Thyroid gland (tissue), 4 donors: ENCODE measurements at regions not wholly inside any gene's neighbourhood (a gene's known extent, or its start where the extent isn't known, plus 50 kb on each side); places are given as distances from the start of the nearest gene placed in this dataset.
A peak's percentile ranks its signal among the peaks of the same experiment; 100 is the strongest.

Experiments
- DNase-seq, 2 donors: peaks; one replicate each; pipeline ENCODE4 v3.0.0-alpha.2; 2019
- H3K27ac ChIP-seq, 3 donors: fragments of 200-600 bp; sonication (generic); 1 replicate in 2 of 3; 2 replicates in 1 of 3; pipeline ENCODE4 v1.5.1; 2016 to 2019; ENCODE audit warnings: mild to moderate bottlenecking in 1 of 3, moderate library complexity in 1 of 3
- H3K27me3 ChIP-seq: fragments of 200-600 bp; sonication (generic); one replicate; pipeline ENCODE4 v1.5.1; 2019
- H3K36me3 ChIP-seq, 2 donors: fragments of 200-600 bp; sonication (generic); one replicate each; pipeline ENCODE4 v1.5.1; 2016 to 2019
- H3K4me1 ChIP-seq, 2 donors: fragments of 200-600 bp; sonication (generic); one replicate each; pipeline ENCODE4 v1.5.1; 2017 to 2019
- H3K4me3 ChIP-seq, 3 donors: fragments of 200-600 bp; sonication (generic); replicated peaks in 1 of 3; 1 replicate in 2 of 3; 2 replicates in 1 of 3; pipeline ENCODE4 v1.5.1; 2016; ENCODE audit warnings: mild to moderate bottlenecking in 1 of 3
- H3K9me3 ChIP-seq: fragments of 200-600 bp; sonication (generic); one replicate; pipeline ENCODE4 v1.5.1; 2017
- POLR2A ChIP-seq, 2 donors: fragments of 450-650 bp; IDR thresholded peaks; one replicate each; pipeline ENCODE4 v1.6.1; 2017; ENCODE audit warnings: antibody characterized with exemption in 2 of 2, mild to moderate bottlenecking in 2 of 2, moderate library complexity in 1 of 2
- WGBS, 2 donors: methylation state at CpG; one replicate each; pipeline ENCODE4 v1.1.5; 2017; 5-methylcytosine and 5-hydroxymethylcytosine counted together
- intact Hi-C: fragments of 100-400 bp; cut with DNase I; formaldehyde crosslinking; loops from one replicate; pipeline ENCODE4 v1.15.1; 2023
- TF ChIP-seq, protein P1 (sequence below), 6 experiments: fragments of 200-600 bp in 3 of 6; fragments of 450-650 bp in 3 of 6; sonication (generic) in 3 of 6; IDR thresholded peaks; one replicate each; pipeline ENCODE4 v1.5.1; 2016 to 2019; ENCODE audit warnings: antibody characterized with exemption in 6 of 6, mild to moderate bottlenecking in 2 of 6, inconsistent platforms in 1 of 6, moderate library complexity in 1 of 6

DNA sequence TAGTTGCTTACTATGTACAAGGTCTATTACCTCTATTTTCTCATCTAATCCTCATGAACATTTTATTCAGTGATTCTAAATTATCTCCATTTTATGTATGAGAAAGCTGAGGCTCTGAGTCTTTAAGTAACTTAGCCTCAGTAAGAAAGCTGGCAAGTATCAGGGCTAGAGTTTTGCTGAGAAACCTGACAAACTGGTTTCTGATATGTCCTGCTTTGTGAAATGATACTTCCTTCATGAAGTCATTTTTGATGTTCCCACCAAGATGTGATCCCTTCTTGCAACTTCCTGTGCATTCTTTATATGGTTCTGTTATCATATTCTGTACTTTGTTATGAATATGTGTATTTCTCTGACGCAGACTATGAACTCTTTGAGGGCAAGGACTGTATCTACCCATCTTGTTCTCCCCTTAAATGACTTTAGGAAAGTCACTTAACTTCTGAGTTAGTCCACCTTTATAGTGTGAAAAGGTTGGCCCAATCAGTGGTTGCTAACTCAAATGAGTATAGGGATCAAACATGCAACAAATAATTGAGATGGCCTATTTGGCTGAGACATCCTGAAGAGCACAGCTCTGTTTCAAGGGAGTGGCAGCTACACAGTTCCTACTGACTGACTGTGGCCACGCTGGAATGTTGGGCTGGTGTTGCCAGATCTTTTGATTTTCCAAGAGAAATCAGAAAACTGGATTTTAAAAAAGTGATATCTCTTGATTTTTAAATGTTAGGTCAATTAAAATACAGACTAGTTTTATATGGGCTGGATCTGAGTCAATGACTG lies 127.9 kb upstream of the AMOT start:
- Histone ChIP-seq H3K27ac (no peak overlapping the region), H3K36me3 (no peaks in the 10 kb centered on the region), H3K4me3 (no peak overlapping the region), H3K4me1 (no peaks in the 10 kb centered on the region), H3K9me3 (no peaks in the 10 kb centered on the region), H3K27me3 (no peaks in the 10 kb centered on the region)
- no peak for TF ChIP-seq POLR2A (IDR thresholded peaks at IDR 0.05)
- TF ChIP-seq, protein P1, sequence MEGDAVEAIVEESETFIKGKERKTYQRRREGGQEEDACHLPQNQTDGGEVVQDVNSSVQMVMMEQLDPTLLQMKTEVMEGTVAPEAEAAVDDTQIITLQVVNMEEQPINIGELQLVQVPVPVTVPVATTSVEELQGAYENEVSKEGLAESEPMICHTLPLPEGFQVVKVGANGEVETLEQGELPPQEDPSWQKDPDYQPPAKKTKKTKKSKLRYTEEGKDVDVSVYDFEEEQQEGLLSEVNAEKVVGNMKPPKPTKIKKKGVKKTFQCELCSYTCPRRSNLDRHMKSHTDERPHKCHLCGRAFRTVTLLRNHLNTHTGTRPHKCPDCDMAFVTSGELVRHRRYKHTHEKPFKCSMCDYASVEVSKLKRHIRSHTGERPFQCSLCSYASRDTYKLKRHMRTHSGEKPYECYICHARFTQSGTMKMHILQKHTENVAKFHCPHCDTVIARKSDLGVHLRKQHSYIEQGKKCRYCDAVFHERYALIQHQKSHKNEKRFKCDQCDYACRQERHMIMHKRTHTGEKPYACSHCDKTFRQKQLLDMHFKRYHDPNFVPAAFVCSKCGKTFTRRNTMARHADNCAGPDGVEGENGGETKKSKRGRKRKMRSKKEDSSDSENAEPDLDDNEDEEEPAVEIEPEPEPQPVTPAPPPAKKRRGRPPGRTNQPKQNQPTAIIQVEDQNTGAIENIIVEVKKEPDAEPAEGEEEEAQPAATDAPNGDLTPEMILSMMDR (IDR thresholded peaks at IDR 0.05), result no peak
- intact Hi-C loops, result no loop called here
- 74 to 83% methylated on average over 2 of the region's 2 CpGs for WGBS, 2 donors
- DNase-seq, result peak in 1 of 2 donors; percentile 8

DNA sequence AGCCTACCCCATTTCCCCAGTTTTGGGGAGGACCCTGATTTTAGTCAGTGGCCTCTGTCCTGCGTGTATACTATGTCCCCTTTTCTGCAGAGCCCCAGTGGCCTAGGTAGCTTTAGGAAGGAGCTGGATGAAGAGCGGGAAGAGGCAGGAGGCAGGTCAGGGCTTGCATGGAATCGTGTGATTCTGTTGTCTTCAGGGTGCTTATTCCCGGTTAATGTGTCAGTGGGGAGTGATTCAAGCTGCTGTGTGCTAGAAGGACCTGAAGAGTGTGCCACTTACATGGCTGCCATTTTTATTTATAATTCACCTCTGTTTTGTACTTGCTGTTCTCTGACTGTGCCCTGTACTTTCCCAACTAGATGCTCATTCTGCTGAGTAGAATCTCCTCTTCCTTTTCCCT lies 127.3 kb upstream of the AMOT start:
- no peak overlapping the region for H3K4me3 ChIP-seq
- TF ChIP-seq POLR2A (IDR thresholded peaks at IDR 0.05), result no peak
- TF ChIP-seq, protein P1 (IDR thresholded peaks at IDR 0.05), result no peak
- H3K27ac ChIP-seq, result no peak overlapping the region
- intact Hi-C loops, result no loop called here
- no peaks in the 10 kb centered on the region for H3K27me3 ChIP-seq
- DNase-seq, result no peak
- H3K36me3 ChIP-seq, result no peaks in the 10 kb centered on the region
- H3K4me1 ChIP-seq, result no peaks in the 10 kb centered on the region
- WGBS, 2 donors, result 91 to 100% methylated on average over 4 of the region's 4 CpGs
- H3K9me3 ChIP-seq, result no peaks in the 10 kb centered on the region

DNA sequence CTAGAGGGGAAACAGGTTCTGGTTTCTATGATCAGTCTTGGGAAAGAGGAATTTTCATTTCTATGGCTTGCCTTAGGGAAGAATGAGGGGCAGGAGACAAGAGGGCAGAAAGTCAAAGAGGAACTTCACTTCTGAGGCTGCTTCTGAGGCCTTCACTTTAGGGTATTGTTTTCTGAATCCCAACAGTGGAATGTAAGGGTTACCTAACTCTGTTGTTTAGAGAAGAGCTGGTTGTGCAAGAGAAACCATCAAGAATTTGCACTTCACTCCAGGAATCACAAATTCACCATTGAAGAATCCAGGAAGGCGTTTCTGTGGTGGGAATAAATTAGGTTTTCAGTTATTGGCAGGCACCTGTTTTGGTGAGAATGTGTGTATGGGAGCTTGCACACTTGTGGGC lies 126.7 kb upstream of the AMOT start:
- TF ChIP-seq, protein P1 (IDR thresholded peaks at IDR 0.05), result no peak
- TF ChIP-seq POLR2A (IDR thresholded peaks at IDR 0.05), result no peak
- Histone ChIP-seq H3K36me3 (no peaks in the 10 kb centered on the region), H3K4me3 (no peak overlapping the region), H3K27ac (no peak overlapping the region), H3K4me1 (no peaks in the 10 kb centered on the region), H3K9me3 (no peaks in the 10 kb centered on the region), H3K27me3 (no peaks in the 10 kb centered on the region)
- intact Hi-C loops, result no loop called here
- DNase-seq, result no peak
- 33% methylated on average over 1 of the region's 1 CpG; no CpG with 5 or more reads in 1 of the 2 donors for WGBS, 2 donors

DNA sequence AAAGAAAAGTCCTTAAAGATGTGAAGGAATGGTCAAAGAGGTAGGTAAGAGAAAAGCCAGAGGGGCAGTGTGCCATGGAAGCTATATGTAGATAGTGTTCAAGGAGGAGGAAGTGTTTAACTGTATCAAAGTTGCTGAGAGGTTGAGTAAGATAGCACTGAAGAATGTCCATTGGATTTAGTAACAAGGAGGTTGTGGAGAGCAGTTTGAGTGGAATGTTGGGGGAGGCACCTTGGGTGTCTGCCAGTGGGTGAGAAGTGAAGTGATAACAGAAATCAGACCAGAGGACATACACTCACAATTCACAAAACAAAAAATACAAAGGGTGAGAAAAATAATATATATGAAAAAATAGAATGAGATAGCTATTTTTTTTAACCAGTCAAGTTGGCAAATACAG lies 121.3 kb upstream of the AMOT start:
- no peaks in the 10 kb centered on the region for H3K9me3 ChIP-seq
- intact Hi-C loops, result no loop called here
- H3K27me3 ChIP-seq, result no peaks in the 10 kb centered on the region
- no peaks in the 10 kb centered on the region for H3K36me3 ChIP-seq
- no peak overlapping the region for H3K4me3 ChIP-seq
- DNase-seq, result peak; percentile 33 to 47
- H3K4me1 ChIP-seq, result no peaks in the 10 kb centered on the region
- TF ChIP-seq POLR2A (IDR thresholded peaks at IDR 0.05), result no peak
- TF ChIP-seq, protein P1 (IDR thresholded peaks at IDR 0.05), result no peak
- H3K27ac ChIP-seq, result no peak overlapping the region

DNA sequence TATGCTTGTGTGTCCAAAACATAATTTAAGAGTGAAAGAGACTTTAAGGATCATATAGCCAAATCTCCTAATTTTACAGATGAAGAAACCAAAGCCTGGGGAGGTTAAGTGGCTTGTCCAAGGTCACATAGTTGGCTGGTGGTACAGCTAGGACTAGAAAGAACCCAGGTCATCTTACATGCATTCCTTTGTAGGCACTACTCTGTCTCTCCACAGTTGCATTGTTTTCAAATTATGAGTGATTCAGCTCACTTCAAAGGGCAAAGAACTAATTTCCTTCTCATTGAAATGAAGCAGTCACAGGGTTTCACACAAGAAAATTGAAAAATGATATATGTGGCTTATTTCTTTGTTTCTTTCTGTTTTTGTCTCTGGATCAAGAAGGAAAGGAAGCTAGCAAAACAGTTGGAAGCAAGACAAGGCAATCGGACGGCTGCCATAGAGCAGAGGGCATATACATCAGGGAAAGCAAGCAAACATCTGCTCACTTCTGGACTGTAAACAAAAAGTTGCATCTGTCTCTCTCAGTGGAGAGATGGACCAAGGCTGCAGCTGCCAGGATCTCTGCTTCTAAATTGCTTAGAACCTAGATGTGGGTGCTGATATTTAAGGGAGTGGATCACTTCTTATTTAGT lies 107.5 kb upstream of the AMOT start:
- no peak overlapping the region for H3K4me3 ChIP-seq
- TF ChIP-seq, protein P1 (IDR thresholded peaks at IDR 0.05), result no peak
- no peak for TF ChIP-seq POLR2A (IDR thresholded peaks at IDR 0.05)
- intact Hi-C loops, result no loop called here
- no peaks in the 10 kb centered on the region for H3K4me1 ChIP-seq
- H3K27ac ChIP-seq, result no peak overlapping the region
- no peaks in the 10 kb centered on the region for H3K27me3 ChIP-seq
- 58 to 77% methylated on average over 2 of the region's 2 CpGs for WGBS, 2 donors
- H3K36me3 ChIP-seq, result no peaks in the 10 kb centered on the region
- no peaks in the 10 kb centered on the region for H3K9me3 ChIP-seq
- no peak for DNase-seq
